Panc1 (cell line): ENCODE measurements at regions not wholly inside any gene's neighbourhood (a gene's known extent, or its start where the extent isn't known, plus 50 kb on each side); places are given as distances from the start of the nearest gene placed in this dataset.

Experiments used
- ATAC-seq: fragments of 200-7000 bp; cut with Tn5 transposase; 2 replicates; pipeline ENCODE4 v1.9.1; 2020; ENCODE audit warnings: mild to moderate bottlenecking, moderate library complexity
- BruUV-seq: library from RNA; stranded (reverse); fragments of 400-500 nt; replicated peaks from 2 replicates; lab custom pipeline; 2021; lab: Mats Ljungman, UMichigan
- CTCF ChIA-PET: fragments of 300-600 bp; sonication (Branson Sonifier 250); formaldehyde crosslinking; loops from one replicate; lab custom pipeline; 2022; ENCODE audit warnings: antibody characterized with exemption; lab: Charles Lee
- POLR2A ChIA-PET: fragments of 300-600 bp; sonication (Branson Sonifier 250); formaldehyde crosslinking; loops from one replicate; lab custom pipeline; 2022; ENCODE audit warnings: antibody characterized with exemption; lab: Charles Lee
- DNase-seq: peaks from one replicate; pipeline ENCODE4 v3.0.0-alpha.2; 2010; ENCODE audit warnings: low read depth, low spot score
- H3K27ac ChIP-seq: 2 replicates; pipeline ENCODE4 v1.5.1; 2011; ENCODE audit warnings: mild to moderate bottlenecking, low read length, inconsistent platforms
- H3K27me3 ChIP-seq: fragments of 200-500 bp; sonication (Bioruptor generic); 2 replicates; pipeline ENCODE4 v1.6.0; 2014; ENCODE audit warnings: low read length, inconsistent platforms; ENCODE audit not compliant: control insufficient read depth, insufficient read depth
- H3K36me3 ChIP-seq: fragments of 200-500 bp; sonication (Bioruptor generic); 2 replicates; pipeline ENCODE4 v1.5.1; 2014; ENCODE audit warnings: inconsistent platforms, mild to moderate bottlenecking, low read length, moderate library complexity; ENCODE audit not compliant: control insufficient read depth, insufficient read depth
- H3K4me1 ChIP-seq: 2 replicates; pipeline ENCODE4 v1.5.1; 2011; ENCODE audit warnings: inconsistent platforms, mild to moderate bottlenecking, low read length, moderate library complexity; ENCODE audit not compliant: control insufficient read depth, insufficient read depth
- H3K4me3 ChIP-seq, 2 experiments: 2 replicates each; pipeline ENCODE4 v1.5.1; 2011 to 2012; ENCODE audit warnings: low read depth in 2 of 2, low read length in 2 of 2, mild to moderate bottlenecking in 2 of 2, inconsistent platforms in 1 of 2, moderate library complexity in 1 of 2
- H3K9me3 ChIP-seq: fragments of 200-500 bp; sonication (Bioruptor generic); 2 replicates; pipeline ENCODE4 v1.5.1; 2014; ENCODE audit warnings: low read depth, mild to moderate bottlenecking, inconsistent platforms, low read length, moderate library complexity; ENCODE audit not compliant: control insufficient read depth, insufficient read depth
- POLR2AphosphoS5 ChIP-seq: IDR thresholded peaks from 2 replicates; pipeline ENCODE4 v1.6.1; 2012; ENCODE audit warnings: mild to moderate bottlenecking, low read depth, low read length, moderate library complexity
- SIN3A ChIP-seq: IDR thresholded peaks from 2 replicates; pipeline ENCODE4 v1.6.1; 2012; ENCODE audit warnings: low read depth, mild to moderate bottlenecking, low read length, moderate library complexity, borderline replicate concordance; ENCODE audit not compliant: insufficient read depth
- TCF7L2 ChIP-seq: IDR thresholded peaks from 2 replicates; pipeline ENCODE4 v1.6.1; 2011; ENCODE audit warnings: mild to moderate bottlenecking, low read depth, low read length, inconsistent platforms
- in situ Hi-C: cut with HindIII; loops from 2 replicates; pipeline ENCODE4 v1.10.0; 2016; ENCODE audit warnings: low sequenced_read_pairs, low pct_unique_long_range_greater_than_20kb
- intact Hi-C: fragments of 100-400 bp; cut with micrococcal nuclease; formaldehyde crosslinking; loops from one replicate; pipeline ENCODE4 v1.10.0; 2022; ENCODE audit not compliant: unreplicated experiment
- TF ChIP-seq, protein P1 (sequence below), 2 experiments: IDR thresholded peaks; 2 replicates each; pipeline ENCODE4 v1.6.1; 2011 to 2012; ENCODE audit warnings: low read depth in 2 of 2, control low read depth in 1 of 2, low read length in 1 of 2, mild to moderate bottlenecking in 1 of 2, moderate library complexity in 1 of 2; ENCODE audit not compliant: insufficient read depth in 1 of 2
- TF ChIP-seq, protein P2 (sequence below): fragments of 450-650 bp; IDR thresholded peaks from 2 replicates; pipeline ENCODE4 v1.5.1; 2017; ENCODE audit warnings: mild to moderate bottlenecking

DNA sequence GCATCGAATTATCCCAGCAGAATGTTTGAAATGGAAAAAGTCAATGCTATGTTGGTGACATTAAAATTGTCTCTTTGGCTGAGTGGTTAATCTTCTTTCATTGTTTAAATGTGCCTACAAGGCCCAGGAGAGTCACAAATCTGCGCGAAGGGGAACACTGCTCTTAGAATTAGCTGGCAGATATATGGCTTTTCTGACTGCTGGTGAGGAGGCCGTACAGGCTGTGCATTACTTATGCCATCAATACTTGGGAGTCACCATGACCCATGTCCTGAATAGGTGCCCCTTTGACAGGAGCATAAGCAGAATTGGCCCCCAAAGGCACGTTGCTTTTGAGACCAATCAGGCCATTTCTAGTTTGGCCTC, 521.5 kb downstream of the FUT8 start:
- no TSS peak for BruUV-seq
- CTCF ChIA-PET, result no interaction called here
- no peak for ATAC-seq

DNA sequence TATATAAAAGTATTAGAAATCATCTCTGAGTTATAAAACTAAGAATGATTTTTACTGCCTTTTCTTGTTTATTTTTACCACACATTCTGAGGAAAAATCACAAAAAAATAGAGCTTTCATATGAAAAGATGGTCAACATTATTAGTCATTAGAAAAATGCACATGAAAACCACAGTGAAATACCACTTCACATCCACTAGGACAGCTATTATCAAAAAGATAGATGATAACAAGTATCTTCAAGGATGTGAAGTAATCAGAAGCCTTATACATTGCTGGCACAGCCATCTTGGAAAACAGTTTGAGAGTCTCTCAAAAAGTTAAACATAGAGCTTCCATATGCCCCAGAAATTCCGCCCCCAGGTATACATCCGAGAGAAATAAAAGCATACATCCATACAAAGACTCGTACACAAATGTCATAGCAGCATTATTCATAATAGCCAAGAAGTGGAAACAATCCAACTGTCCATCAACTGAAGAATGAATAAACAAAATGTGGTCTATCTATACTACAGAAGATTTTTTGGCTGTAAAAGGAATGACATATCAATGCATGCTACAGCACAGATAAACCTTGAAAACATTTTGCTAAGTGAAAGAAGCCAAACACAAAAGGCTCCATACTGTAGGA, 523.9 kb downstream of the FUT8 start:
- POLR2A ChIA-PET, result no interaction called here
- no peaks in the 10 kb centered on the region; the same call in 1 of the 2 replicates for H3K27me3 ChIP-seq
- CTCF ChIA-PET, result no interaction called here
- no peak overlapping the region for H3K27ac ChIP-seq
- H3K9me3 ChIP-seq, result no peaks in the 10 kb centered on the region
- no peak overlapping the region for H3K4me3 ChIP-seq
- DNase-seq, result no peak
- no peaks in the 10 kb centered on the region for H3K4me1 ChIP-seq
- H3K36me3 ChIP-seq, result no peaks in the 10 kb centered on the region
- in situ Hi-C loops (no loop called here), intact Hi-C loops (no loop called here)
- ATAC-seq, result no peak
- BruUV-seq, result no TSS peak
- TF ChIP-seq, protein P1, sequence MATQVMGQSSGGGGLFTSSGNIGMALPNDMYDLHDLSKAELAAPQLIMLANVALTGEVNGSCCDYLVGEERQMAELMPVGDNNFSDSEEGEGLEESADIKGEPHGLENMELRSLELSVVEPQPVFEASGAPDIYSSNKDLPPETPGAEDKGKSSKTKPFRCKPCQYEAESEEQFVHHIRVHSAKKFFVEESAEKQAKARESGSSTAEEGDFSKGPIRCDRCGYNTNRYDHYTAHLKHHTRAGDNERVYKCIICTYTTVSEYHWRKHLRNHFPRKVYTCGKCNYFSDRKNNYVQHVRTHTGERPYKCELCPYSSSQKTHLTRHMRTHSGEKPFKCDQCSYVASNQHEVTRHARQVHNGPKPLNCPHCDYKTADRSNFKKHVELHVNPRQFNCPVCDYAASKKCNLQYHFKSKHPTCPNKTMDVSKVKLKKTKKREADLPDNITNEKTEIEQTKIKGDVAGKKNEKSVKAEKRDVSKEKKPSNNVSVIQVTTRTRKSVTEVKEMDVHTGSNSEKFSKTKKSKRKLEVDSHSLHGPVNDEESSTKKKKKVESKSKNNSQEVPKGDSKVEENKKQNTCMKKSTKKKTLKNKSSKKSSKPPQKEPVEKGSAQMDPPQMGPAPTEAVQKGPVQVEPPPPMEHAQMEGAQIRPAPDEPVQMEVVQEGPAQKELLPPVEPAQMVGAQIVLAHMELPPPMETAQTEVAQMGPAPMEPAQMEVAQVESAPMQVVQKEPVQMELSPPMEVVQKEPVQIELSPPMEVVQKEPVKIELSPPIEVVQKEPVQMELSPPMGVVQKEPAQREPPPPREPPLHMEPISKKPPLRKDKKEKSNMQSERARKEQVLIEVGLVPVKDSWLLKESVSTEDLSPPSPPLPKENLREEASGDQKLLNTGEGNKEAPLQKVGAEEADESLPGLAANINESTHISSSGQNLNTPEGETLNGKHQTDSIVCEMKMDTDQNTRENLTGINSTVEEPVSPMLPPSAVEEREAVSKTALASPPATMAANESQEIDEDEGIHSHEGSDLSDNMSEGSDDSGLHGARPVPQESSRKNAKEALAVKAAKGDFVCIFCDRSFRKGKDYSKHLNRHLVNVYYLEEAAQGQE (IDR thresholded peaks at IDR 0.05; ENCODE audit: insufficient read depth in 1 of 2, low read depth in 2 of 2, low read length in 1 of 2), result no peak
- TF ChIP-seq, protein P2, sequence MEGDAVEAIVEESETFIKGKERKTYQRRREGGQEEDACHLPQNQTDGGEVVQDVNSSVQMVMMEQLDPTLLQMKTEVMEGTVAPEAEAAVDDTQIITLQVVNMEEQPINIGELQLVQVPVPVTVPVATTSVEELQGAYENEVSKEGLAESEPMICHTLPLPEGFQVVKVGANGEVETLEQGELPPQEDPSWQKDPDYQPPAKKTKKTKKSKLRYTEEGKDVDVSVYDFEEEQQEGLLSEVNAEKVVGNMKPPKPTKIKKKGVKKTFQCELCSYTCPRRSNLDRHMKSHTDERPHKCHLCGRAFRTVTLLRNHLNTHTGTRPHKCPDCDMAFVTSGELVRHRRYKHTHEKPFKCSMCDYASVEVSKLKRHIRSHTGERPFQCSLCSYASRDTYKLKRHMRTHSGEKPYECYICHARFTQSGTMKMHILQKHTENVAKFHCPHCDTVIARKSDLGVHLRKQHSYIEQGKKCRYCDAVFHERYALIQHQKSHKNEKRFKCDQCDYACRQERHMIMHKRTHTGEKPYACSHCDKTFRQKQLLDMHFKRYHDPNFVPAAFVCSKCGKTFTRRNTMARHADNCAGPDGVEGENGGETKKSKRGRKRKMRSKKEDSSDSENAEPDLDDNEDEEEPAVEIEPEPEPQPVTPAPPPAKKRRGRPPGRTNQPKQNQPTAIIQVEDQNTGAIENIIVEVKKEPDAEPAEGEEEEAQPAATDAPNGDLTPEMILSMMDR, result no peak
- TF ChIP-seq POLR2AphosphoS5 (no peak), TCF7L2 (no peak), SIN3A (no peak)

More for the DNA sequence above, 521.5 kb downstream of the FUT8 start:
- Histone ChIP-seq H3K27me3 (no peaks in the 10 kb centered on the region; the same call in 1 of the 2 replicates), H3K36me3 (no peaks in the 10 kb centered on the region), H3K4me3 (no peak overlapping the region), H3K27ac (no peak overlapping the region), H3K9me3 (no peaks in the 10 kb centered on the region), H3K4me1 (no peaks in the 10 kb centered on the region)
- TF ChIP-seq, protein P1 (IDR thresholded peaks at IDR 0.05; ENCODE audit: insufficient read depth in 1 of 2, low read depth in 2 of 2, low read length in 1 of 2), result no peak
- no peak for TF ChIP-seq POLR2AphosphoS5
- TF ChIP-seq, protein P2, result no peak
- no peak for TF ChIP-seq TCF7L2
- TF ChIP-seq SIN3A, result no peak
- DNase-seq, result no peak
- intact Hi-C loops, result no loop called here
- in situ Hi-C loops, result no loop called here
- POLR2A ChIA-PET, result no interaction called here
